ENCODE measurements at regions not wholly inside any gene's neighbourhood (a gene's known extent, or its start where the extent isn't known, plus 50 kb on each side); places are given as distances from the start of the nearest gene placed in this dataset.

- no peak for TF ChIP-seq EZH2phosphoT487 (IDR thresholded peaks at IDR 0.05; ENCODE audit: low read length)
- TF ChIP-seq CTCF (IDR thresholded peaks at IDR 0.05; ENCODE audit: low read length), result no peak
- TF ChIP-seq EZH2 (optimal IDR thresholded peaks at IDR 0.05; ENCODE audit: low read depth, low read length), result no peak
Observed at GRCh38 chr12:124384299-124384894, 89.5 kb downstream of the RFLNA start.
